HCT116 (cell line): ENCODE measurements at regions not wholly inside any gene's neighbourhood (a gene's known extent, or its start where the extent isn't known, plus 50 kb on each side); places are given as distances from the start of the nearest gene placed in this dataset.

ENCODE experiments used
- ATAC-seq: fragments of 200-7000 bp; cut with Tn5 transposase; 2 replicates; pipeline ENCODE4 v1.9.1; 2020; ENCODE audit warnings: mild to moderate bottlenecking, moderate library complexity
- BruUV-seq: library from RNA; stranded (reverse); fragments of 400-500 nt; replicated peaks from 2 replicates; lab custom pipeline; 2021; lab: Mats Ljungman, UMichigan
- CTCF ChIA-PET: fragments of 300-600 bp; sonication (Branson Sonifier 250); formaldehyde crosslinking; loops from one replicate; lab custom pipeline; 2021; ENCODE audit warnings: antibody characterized with exemption; lab: Charles Lee
- POLR2A ChIA-PET: fragments of 300-600, 350-600 bp; sonication (Branson Sonifier 250); formaldehyde crosslinking; loops from one replicate; lab custom pipeline; 2021; ENCODE audit warnings: antibody characterized with exemption; lab: Charles Lee
- RAD21 ChIA-PET, 2 experiments: fragments of 300-600 bp; sonication (Branson Sonifier 250); formaldehyde crosslinking; loops; one replicate each; lab custom pipeline; 2023; ENCODE audit warnings: low total read pairs in 2 of 2; ENCODE audit not compliant: uncharacterized antibody in 2 of 2, unreplicated experiment in 2 of 2, low non-redundant PET in 1 of 2; lab: Charles Lee
- DNase-seq: peaks from one replicate; pipeline ENCODE4 v3.0.0-alpha.2; 2010; ENCODE audit warnings: low read depth, low spot score
- H2AFZ ChIP-seq: fragments of 200-600 bp; shearing (Covaris generic), sonication (generic); 2 replicates; pipeline ENCODE4 v1.6.1; 2017; ENCODE audit warnings: low read depth, mixed run types, mixed read lengths, antibody characterized with exemption, low read length; ENCODE audit not compliant: poor library complexity, severe bottlenecking
- H3K27ac ChIP-seq: 2 replicates; pipeline ENCODE4 v1.5.1; 2012; ENCODE audit warnings: low read depth, low read length
- H3K27me3 ChIP-seq: fragments of 200-600 bp; sonication (generic); 2 replicates; pipeline ENCODE4 v1.6.1; 2016; ENCODE audit warnings: mixed run types, low read length, mixed read lengths; ENCODE audit not compliant: insufficient read depth
- H3K36me3 ChIP-seq, 2 experiments: fragments of 200-500 bp in 1 of 2; fragments of 200-600 bp in 1 of 2; sonication (Bioruptor generic) in 1 of 2; sonication (generic) in 1 of 2; 2 replicates each; pipeline versions ENCODE4 v1.5.1 to v1.6.1; 2014 to 2016; ENCODE audit warnings: low read length in 2 of 2, inconsistent platforms in 1 of 2, mixed read lengths in 1 of 2, mixed run types in 1 of 2; ENCODE audit not compliant: insufficient read depth in 2 of 2, control insufficient read depth in 1 of 2
- H3K4me1 ChIP-seq, 2 experiments: fragments of 200-600 bp in 1 of 2; sonication (generic) in 1 of 2; 2 replicates each; pipeline versions ENCODE4 v1.5.1 to v1.6.1; 2012 to 2017; ENCODE audit warnings: low read length in 2 of 2, inconsistent platforms in 1 of 2, mild to moderate bottlenecking in 1 of 2, mixed read lengths in 1 of 2, mixed run types in 1 of 2, moderate library complexity in 1 of 2; ENCODE audit not compliant: insufficient read depth in 2 of 2, control insufficient read depth in 1 of 2
- H3K4me2 ChIP-seq: fragments of 200-600 bp; sonication (generic); 2 replicates; pipeline ENCODE4 v1.6.1; 2017; ENCODE audit warnings: mixed run types, low read length, mixed read lengths
- H3K4me3 ChIP-seq, 2 experiments: fragments of 200-600 bp in 1 of 2; sonication (generic) in 1 of 2; replicated peaks in 1 of 2; 2 replicates each; pipeline ENCODE4 v1.5.1; 2011 to 2016; ENCODE audit warnings: low read length in 2 of 2, control low read depth in 1 of 2, low read depth in 1 of 2, mild to moderate bottlenecking in 1 of 2, mixed read lengths in 1 of 2, mixed run types in 1 of 2
- H3K79me2 ChIP-seq: fragments of 200-600 bp; sonication (generic); 2 replicates; pipeline ENCODE4 v1.6.1; 2017; ENCODE audit warnings: mild to moderate bottlenecking, mixed run types, low read length, moderate library complexity, mixed read lengths; ENCODE audit not compliant: insufficient read depth
- H3K9ac ChIP-seq: fragments of 200-600 bp; sonication (generic); 2 replicates; pipeline ENCODE4 v1.6.1; 2016; ENCODE audit warnings: low read length, mixed read lengths
- H3K9me2 ChIP-seq: fragments of 200-600 bp; sonication (generic), shearing (Covaris generic); 2 replicates; pipeline ENCODE4 v1.6.1; 2017; ENCODE audit warnings: mixed run types, mild to moderate bottlenecking, moderate library complexity; ENCODE audit not compliant: insufficient read depth
- H3K9me3 ChIP-seq, 2 experiments: fragments of 200-500 bp in 1 of 2; fragments of 200-600 bp in 1 of 2; sonication (Bioruptor generic) in 1 of 2; sonication (generic) in 1 of 2; 2 replicates each; pipeline ENCODE4 v1.6.1; 2014 to 2017; ENCODE audit warnings: low read length in 2 of 2, mixed read lengths in 2 of 2, inconsistent platforms in 1 of 2, low read depth in 1 of 2, mild to moderate bottlenecking in 1 of 2, mixed run types in 1 of 2, moderate library complexity in 1 of 2; ENCODE audit not compliant: control insufficient read depth in 1 of 2, insufficient read depth in 1 of 2
- H4K20me1 ChIP-seq: fragments of 200-600 bp; sonication (generic), shearing (Covaris generic); 2 replicates; pipeline ENCODE4 v1.6.1; 2017; ENCODE audit warnings: mixed run types, mild to moderate bottlenecking, moderate library complexity; ENCODE audit not compliant: insufficient read depth
- CBX3 ChIP-seq: IDR thresholded peaks from 2 replicates; pipeline ENCODE4 v1.6.1; 2012; ENCODE audit warnings: low read depth
- ELF1 ChIP-seq: IDR thresholded peaks from 2 replicates; pipeline ENCODE4 v1.6.1; 2012; ENCODE audit warnings: low read depth, borderline replicate concordance
- EZH2phosphoT487 ChIP-seq: fragments of 200-600 bp; IDR thresholded peaks from 2 replicates; pipeline ENCODE4 v1.6.1; 2018; ENCODE audit warnings: antibody characterized with exemption, borderline replicate concordance
- FOSL1 ChIP-seq: IDR thresholded peaks from 2 replicates; pipeline ENCODE4 v1.6.1; 2012; ENCODE audit warnings: low read depth
- POLR2A ChIP-seq: IDR thresholded peaks from 2 replicates; pipeline ENCODE4 v1.7.0; 2011; ENCODE audit warnings: borderline replicate concordance; ENCODE audit not compliant: insufficient read depth, insufficient read length; ENCODE audit errors: extremely low read depth
- RAD21 ChIP-seq: IDR thresholded peaks from 2 replicates; pipeline ENCODE4 v1.6.1; 2012; ENCODE audit warnings: low read depth, mild to moderate bottlenecking
- SRF ChIP-seq: IDR thresholded peaks from 2 replicates; pipeline ENCODE4 v1.6.1; 2012; ENCODE audit warnings: low read depth
- TCF7L2 ChIP-seq: IDR thresholded peaks from 2 replicates; pipeline ENCODE4 v1.7.0; 2011; ENCODE audit warnings: borderline replicate concordance, inconsistent platforms; ENCODE audit not compliant: insufficient read depth, insufficient read length; ENCODE audit errors: extremely low read depth
- YY1 ChIP-seq: IDR thresholded peaks from 2 replicates; pipeline ENCODE4 v1.6.1; 2011; ENCODE audit warnings: low read length, low read depth, moderate library complexity, mild to moderate bottlenecking; ENCODE audit not compliant: insufficient replicate concordance; ENCODE audit errors: extremely low read depth
- ZNF274 ChIP-seq: fragments of 200-500 bp; sonication (Bioruptor generic); IDR thresholded peaks from 2 replicates; pipeline ENCODE4 v1.6.1; 2014; ENCODE audit warnings: mild to moderate bottlenecking, low read depth, low read length, inconsistent platforms
- intact Hi-C: fragments of 100-400 bp; cut with micrococcal nuclease; formaldehyde crosslinking; loops from 2 replicates; pipeline ENCODE4 v1.10.0; 2022
- TF ChIP-seq, protein P1 (sequence below): IDR thresholded peaks from 2 replicates; pipeline ENCODE4 v1.6.1; 2012
- TF ChIP-seq, protein P2 (sequence below): IDR thresholded peaks from 2 replicates; pipeline ENCODE4 v1.6.1; 2012; ENCODE audit warnings: low read depth

DNA sequence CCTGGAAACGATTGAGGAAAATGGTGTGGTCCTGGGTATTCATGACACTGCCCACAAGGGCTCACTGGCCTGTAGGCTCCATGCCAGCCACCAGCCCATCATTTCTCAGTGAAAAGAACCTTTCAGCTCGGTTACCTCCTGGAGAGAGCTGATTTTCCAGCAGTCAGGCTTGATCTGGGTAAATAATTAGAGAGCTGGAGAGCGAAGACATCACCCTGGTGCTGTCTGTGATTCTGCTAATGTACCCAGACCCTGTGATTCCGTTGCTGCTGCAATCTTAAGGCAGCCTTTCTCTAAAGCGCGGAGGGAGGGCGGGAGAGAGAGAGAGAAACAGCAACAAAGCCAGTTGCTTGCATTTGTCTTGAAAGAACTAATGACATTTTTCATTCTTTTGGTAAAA is 221.9 kb upstream of the TOPAZ1 start:
- H3K4me1 ChIP-seq: no peaks in the 10 kb centered on the region
- ChIA-PET RAD21 (no interaction called here), CTCF (no interaction called here), POLR2A (no interaction called here)
- no peaks in the 10 kb centered on the region for H4K20me1 ChIP-seq
- intact Hi-C loops: no loop called here
- H3K27me3 ChIP-seq: 0 out of 2 replicates have a peak, but pooled peaks cover 3% of the 10 kb centered on the region
- ATAC-seq (no peak), DNase-seq (no peak)
- H3K36me3 ChIP-seq: no peaks in the 10 kb centered on the region
- TF ChIP-seq, protein P1, sequence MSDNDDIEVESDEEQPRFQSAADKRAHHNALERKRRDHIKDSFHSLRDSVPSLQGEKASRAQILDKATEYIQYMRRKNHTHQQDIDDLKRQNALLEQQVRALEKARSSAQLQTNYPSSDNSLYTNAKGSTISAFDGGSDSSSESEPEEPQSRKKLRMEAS: no peak
- TF ChIP-seq YY1 (no peak), POLR2A (no peak), ELF1 (no peak), ZNF274 (no peak), RAD21 (no peak), TCF7L2 (no peak), SRF (no peak), EZH2phosphoT487 (no peak), CBX3 (no peak), FOSL1 (no peak)
- TF ChIP-seq, protein P2, sequence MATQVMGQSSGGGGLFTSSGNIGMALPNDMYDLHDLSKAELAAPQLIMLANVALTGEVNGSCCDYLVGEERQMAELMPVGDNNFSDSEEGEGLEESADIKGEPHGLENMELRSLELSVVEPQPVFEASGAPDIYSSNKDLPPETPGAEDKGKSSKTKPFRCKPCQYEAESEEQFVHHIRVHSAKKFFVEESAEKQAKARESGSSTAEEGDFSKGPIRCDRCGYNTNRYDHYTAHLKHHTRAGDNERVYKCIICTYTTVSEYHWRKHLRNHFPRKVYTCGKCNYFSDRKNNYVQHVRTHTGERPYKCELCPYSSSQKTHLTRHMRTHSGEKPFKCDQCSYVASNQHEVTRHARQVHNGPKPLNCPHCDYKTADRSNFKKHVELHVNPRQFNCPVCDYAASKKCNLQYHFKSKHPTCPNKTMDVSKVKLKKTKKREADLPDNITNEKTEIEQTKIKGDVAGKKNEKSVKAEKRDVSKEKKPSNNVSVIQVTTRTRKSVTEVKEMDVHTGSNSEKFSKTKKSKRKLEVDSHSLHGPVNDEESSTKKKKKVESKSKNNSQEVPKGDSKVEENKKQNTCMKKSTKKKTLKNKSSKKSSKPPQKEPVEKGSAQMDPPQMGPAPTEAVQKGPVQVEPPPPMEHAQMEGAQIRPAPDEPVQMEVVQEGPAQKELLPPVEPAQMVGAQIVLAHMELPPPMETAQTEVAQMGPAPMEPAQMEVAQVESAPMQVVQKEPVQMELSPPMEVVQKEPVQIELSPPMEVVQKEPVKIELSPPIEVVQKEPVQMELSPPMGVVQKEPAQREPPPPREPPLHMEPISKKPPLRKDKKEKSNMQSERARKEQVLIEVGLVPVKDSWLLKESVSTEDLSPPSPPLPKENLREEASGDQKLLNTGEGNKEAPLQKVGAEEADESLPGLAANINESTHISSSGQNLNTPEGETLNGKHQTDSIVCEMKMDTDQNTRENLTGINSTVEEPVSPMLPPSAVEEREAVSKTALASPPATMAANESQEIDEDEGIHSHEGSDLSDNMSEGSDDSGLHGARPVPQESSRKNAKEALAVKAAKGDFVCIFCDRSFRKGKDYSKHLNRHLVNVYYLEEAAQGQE: no peak
- H3K79me2 ChIP-seq: no peaks in the 10 kb centered on the region
- no TSS peak for BruUV-seq
- H3K4me3 ChIP-seq: no peak overlapping the region
- H2AFZ ChIP-seq: no peak overlapping the region
- no peaks in the 10 kb centered on the region for H3K9me2 ChIP-seq
- no peak overlapping the region for H3K27ac ChIP-seq
- no peak overlapping the region for H3K9ac ChIP-seq
- no peak overlapping the region for H3K4me2 ChIP-seq
- H3K9me3 ChIP-seq: no peaks in the 10 kb centered on the region
